Gastrocnemius medialis (tissue), 4 donors: ENCODE measurements at regions not wholly inside any gene's neighbourhood (a gene's known extent, or its start where the extent isn't known, plus 50 kb on each side); places are given as distances from the start of the nearest gene placed in this dataset.

ENCODE experiments used
- ATAC-seq, 2 donors: fragments of 150-250 bp; one replicate each; pipeline ENCODE4 v1.9.1; 2016
- DNase-seq, 2 donors: peaks; one replicate each; pipeline ENCODE4 v3.0.0-alpha.2; 2019
- H3K27ac ChIP-seq, 4 donors: fragments of 200-600 bp; sonication (generic); 1 replicate in 1 of 4; 2 replicates in 3 of 4; pipeline ENCODE4 v1.5.1; 2016 to 2018; ENCODE audit warnings: mild to moderate bottlenecking in 2 of 4, moderate library complexity in 1 of 4
- H3K27me3 ChIP-seq, 3 donors: fragments of 200-600 bp; sonication (generic) in 2 of 3; 1 replicate in 1 of 3; 2 replicates in 2 of 3; pipeline versions ENCODE4 v1.5.1 to v1.6.0; 2016 to 2019; ENCODE audit warnings: mild to moderate bottlenecking in 1 of 3, moderate library complexity in 1 of 3
- H3K36me3 ChIP-seq, 2 donors: fragments of 200-600 bp; sonication (generic) in 1 of 2; one replicate each; pipeline ENCODE4 v1.5.1; 2017 to 2018
- H3K4me1 ChIP-seq, 2 donors: fragments of 200-600 bp; sonication (generic) in 1 of 2; one replicate each; pipeline ENCODE4 v1.5.1; 2016 to 2017; ENCODE audit warnings: mild to moderate bottlenecking in 2 of 2
- H3K4me3 ChIP-seq, 4 donors: fragments of 200-600 bp; sonication (generic) in 3 of 4; 1 replicate in 1 of 4; 2 replicates in 3 of 4; pipeline ENCODE4 v1.5.1; 2016 to 2019; ENCODE audit warnings: mild to moderate bottlenecking in 2 of 4
- H3K9me3 ChIP-seq, 3 donors: fragments of 200-600 bp; sonication (generic) in 2 of 3; 1 replicate in 1 of 3; 2 replicates in 2 of 3; pipeline ENCODE4 v1.5.1; 2016 to 2019
- CTCF ChIP-seq, 5 experiments: fragments of 450-650 bp in 3 of 5; fragments of 200-600 bp in 2 of 5; sonication (generic) in 2 of 5; IDR thresholded peaks in 4 of 5; conservative IDR thresholded peaks in 1 of 5; 1 replicate in 4 of 5; 2 replicates in 1 of 5; pipeline ENCODE4 v1.5.1; 2016 to 2019; ENCODE audit warnings: antibody characterized with exemption in 5 of 5, mild to moderate bottlenecking in 3 of 5, moderate library complexity in 3 of 5
- POLR2A ChIP-seq, 2 donors: fragments of 450-650 bp; IDR thresholded peaks; one replicate each; pipeline ENCODE4 v1.6.1; 2017; ENCODE audit warnings: antibody characterized with exemption in 2 of 2, mild to moderate bottlenecking in 2 of 2, moderate library complexity in 2 of 2
- in situ Hi-C, 4 donors: fragments of 200-750 bp; cut with MboI; loops; one replicate each; pipeline versions ENCODE4 v1.15.0 to v1.8.0; 2017; ENCODE audit warnings: low sequenced_read_pairs in 4 of 4
- intact Hi-C: fragments of 100-400 bp; cut with DNase I; formaldehyde crosslinking; loops from one replicate; pipeline ENCODE4 v1.15.1; 2023; ENCODE audit warnings: low total_unique reads

- H3K36me3 ChIP-seq = no peaks in the 10 kb centered on the region
- ATAC-seq (no peak), DNase-seq (no peak)
- H3K27me3 ChIP-seq = no peaks in the 10 kb centered on the region
- H3K4me3 ChIP-seq = no peak overlapping the region
- H3K4me1 ChIP-seq = no peaks in the 10 kb centered on the region
- H3K9me3 ChIP-seq = no peaks in the 10 kb centered on the region
- intact Hi-C loops (no loop called here), in situ Hi-C loops (no loop called here)
- H3K27ac ChIP-seq = no peak overlapping the region
- TF ChIP-seq CTCF (IDR thresholded peaks at IDR 0.05 in 4 of 5, conservative IDR thresholded peaks at IDR 0.05 in 1 of 5) (no peak), POLR2A (IDR thresholded peaks at IDR 0.05) (no peak)
Observed at GRCh38 chr10:107647462-107647861, 483.0 kb upstream of the SORCS1 start.

GRCh38 chr10:107631876-107632275, 467.4 kb upstream of the SORCS1 start:
- no peak for ATAC-seq
- Histone ChIP-seq H3K4me1 (no peaks in the 10 kb centered on the region), H3K4me3 (no peak overlapping the region), H3K27ac (no peak overlapping the region), H3K9me3 (no peaks in the 10 kb centered on the region), H3K36me3 (no peaks in the 10 kb centered on the region), H3K27me3 (no peaks in the 10 kb centered on the region)
- no peak for DNase-seq
- TF ChIP-seq CTCF (IDR thresholded peaks at IDR 0.05 in 4 of 5, conservative IDR thresholded peaks at IDR 0.05 in 1 of 5) (no peak), POLR2A (IDR thresholded peaks at IDR 0.05) (no peak)
- intact Hi-C loops = no loop called here
- in situ Hi-C loops = no loop called here

DNA sequence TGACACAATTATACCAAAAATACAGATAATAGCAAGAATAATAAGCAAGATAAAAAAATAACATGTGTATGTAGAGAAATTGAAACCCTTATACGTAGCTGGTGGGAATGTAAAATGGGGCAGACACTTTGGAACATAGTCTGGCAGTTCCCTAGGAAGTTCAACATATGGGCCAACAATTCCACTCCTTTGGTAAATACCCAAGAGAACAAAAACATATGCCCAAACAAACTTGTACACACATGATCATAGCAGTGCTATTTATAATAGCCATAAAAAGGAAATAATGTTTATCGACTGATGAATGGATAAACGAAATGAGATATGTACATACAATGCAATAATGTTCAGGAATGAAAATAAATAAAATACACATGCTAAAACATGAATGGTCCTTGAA, 462.4 kb upstream of the SORCS1 start:
- Histone ChIP-seq H3K4me1 (no peaks in the 10 kb centered on the region), H3K27ac (no peak overlapping the region), H3K9me3 (no peaks in the 10 kb centered on the region), H3K4me3 (no peak overlapping the region), H3K36me3 (no peaks in the 10 kb centered on the region), H3K27me3 (no peaks in the 10 kb centered on the region)
- intact Hi-C loops (no loop called here), in situ Hi-C loops (no loop called here)
- DNase-seq (no peak), ATAC-seq (no peak)
- no peak for TF ChIP-seq CTCF (IDR thresholded peaks at IDR 0.05 in 4 of 5, conservative IDR thresholded peaks at IDR 0.05 in 1 of 5)
- TF ChIP-seq POLR2A (IDR thresholded peaks at IDR 0.05) = no peak

GRCh38 chr10:107623292-107623691, 458.8 kb upstream of the SORCS1 start:
- H3K36me3 ChIP-seq = no peaks in the 10 kb centered on the region
- no peak overlapping the region for H3K4me3 ChIP-seq
- TF ChIP-seq POLR2A (IDR thresholded peaks at IDR 0.05) (no peak), CTCF (IDR thresholded peaks at IDR 0.05 in 4 of 5, conservative IDR thresholded peaks at IDR 0.05 in 1 of 5) (no peak)
- DNase-seq (no peak), ATAC-seq (no peak)
- H3K27ac ChIP-seq = no peak overlapping the region
- in situ Hi-C loops (no loop called here), intact Hi-C loops (no loop called here)
- H3K27me3 ChIP-seq = no peaks in the 10 kb centered on the region
- no peaks in the 10 kb centered on the region for H3K9me3 ChIP-seq
- no peaks in the 10 kb centered on the region for H3K4me1 ChIP-seq

DNA sequence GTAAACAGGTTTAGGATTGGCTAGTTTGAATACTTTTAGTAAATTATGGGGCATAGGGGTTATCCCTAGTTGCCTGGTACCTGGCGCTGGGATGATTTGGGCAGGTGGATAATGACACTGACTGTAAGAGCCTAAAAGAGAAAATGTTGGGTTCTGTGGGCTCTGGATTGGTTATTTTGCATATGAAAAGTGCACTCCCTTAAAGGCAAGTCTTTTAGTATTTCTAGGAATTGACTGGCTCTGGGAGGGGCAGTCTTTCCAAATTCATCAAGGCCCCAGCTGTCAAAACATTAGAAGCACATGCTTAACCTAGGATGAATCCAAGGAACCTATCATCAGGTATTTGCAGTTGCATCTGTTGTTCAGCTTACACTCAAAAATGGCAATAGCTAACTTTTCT, 454.6 kb upstream of the SORCS1 start:
- intact Hi-C loops = no loop called here
- Histone ChIP-seq H3K27me3 (no peaks in the 10 kb centered on the region), H3K4me1 (no peaks in the 10 kb centered on the region), H3K27ac (no peak overlapping the region), H3K9me3 (no peaks in the 10 kb centered on the region), H3K4me3 (no peak overlapping the region), H3K36me3 (no peaks in the 10 kb centered on the region)
- no peak for DNase-seq
- TF ChIP-seq CTCF (IDR thresholded peaks at IDR 0.05 in 4 of 5, conservative IDR thresholded peaks at IDR 0.05 in 1 of 5) (no peak), POLR2A (IDR thresholded peaks at IDR 0.05) (no peak)
- no peak for ATAC-seq
- in situ Hi-C loops = no loop called here
